ENCODE measurements at regions not wholly inside any gene's neighbourhood (a gene's known extent, or its start where the extent isn't known, plus 50 kb on each side); places are given as distances from the start of the nearest gene placed in this dataset.

- no peak for TF ChIP-seq BRCA1 (IDR thresholded peaks at IDR 0.05)
- no peak for TF ChIP-seq BRCA1 (CRISPR knock-in tag; IDR thresholded peaks at IDR 0.05)
- TF ChIP-seq BRF2 (IDR thresholded peaks at IDR 0.05; ENCODE audit: borderline replicate concordance, insufficient read depth, insufficient read length): no peak
Observed at GRCh38 chr3:190188197-190188596, 67.5 kb upstream of the P3H2 start (continued).

GRCh38 chr3:190183121-190183520 lies 62.4 kb upstream of the P3H2 start:
- CTCF ChIA-PET (ENCODE audit: low intra/inter-chr PET ratio): no interaction called here
- intact Hi-C loops (cut with micrococcal nuclease): no loop called here
- no TSS peak for BruUV-seq (replicated peaks)
- TF ChIP-seq TCFL5 (CRISPR knock-in tag; conservative IDR thresholded peaks at IDR 0.05): no peak
- peak; percentile 11; the same call in 1 of the 2 replicates for TF ChIP-seq MEF2A (IDR thresholded peaks at IDR 0.05; ENCODE audit: control insufficient read depth, low read depth, low read length)
- TF ChIP-seq ZNF668 (CRISPR knock-in tag; IDR thresholded peaks at IDR 0.05): no peak
- Histone ChIP-seq H3K4me1 (replicated peaks in 1 of 2; ENCODE audit: control insufficient read depth in 2 of 2, insufficient read depth in 2 of 2, low read length in 2 of 2) (no peaks in the 10 kb centered on the region), H3K79me2 (ENCODE audit: control insufficient read depth, insufficient read depth, low read length) (no peaks in the 10 kb centered on the region), H3K4me2 (ENCODE audit: insufficient read depth, low read length) (no peak overlapping the region), H3K36me3 (ENCODE audit: control insufficient read depth, insufficient read depth, low read length) (no peaks in the 10 kb centered on the region), H3K9me3 (replicated peaks; ENCODE audit: control insufficient read depth, insufficient read depth, low read depth, low read length) (no peaks in the 10 kb centered on the region), H3K27ac (ENCODE audit: extremely low read depth, low read depth, low read length) (no peak overlapping the region), H3K9me1 (ENCODE audit: control insufficient read depth, insufficient read depth, low read length) (no peaks in the 10 kb centered on the region), H3K27me3 (ENCODE audit: control insufficient read depth in 2 of 2, insufficient read depth in 2 of 2, low read length in 2 of 2) (no peaks in the 10 kb centered on the region), H2AFZ (ENCODE audit: low read depth, low read length) (no peak overlapping the region), H4K20me1 (replicated peaks; ENCODE audit: control insufficient read depth, insufficient read depth, low read length) (no peaks in the 10 kb centered on the region), H3K9ac (ENCODE audit: insufficient read depth in 1 of 2, low read depth in 2 of 2, low read length in 2 of 2) (no peak overlapping the region), H3K4me3 (no peak overlapping the region)
- FAIRE-seq (no peak), DNase-seq (ENCODE audit: extremely low read depth in 1 of 4, low spot score in 3 of 4) (no peak), ATAC-seq (no peak)
- WGBS (ENCODE audit: insufficient coverage, low coverage, missing lambda C conversion rate): 2% methylated on average over 4 of the region's 4 CpGs
- POLR2A ChIA-PET: no interaction called here
- in situ Hi-C loops (cut with MboI): no loop called here

Data from K562 (cell line).